Tibial nerve (tissue), 3 donors: ENCODE measurements at regions not wholly inside any gene's neighbourhood (a gene's known extent, or its start where the extent isn't known, plus 50 kb on each side); places are given as distances from the start of the nearest gene placed in this dataset.

Experiments used
- POLR2A ChIP-seq, 2 donors: fragments of 450-650 bp; IDR thresholded peaks; one replicate each; pipeline ENCODE4 v1.6.1; 2017; ENCODE audit warnings: antibody characterized with exemption in 2 of 2, mild to moderate bottlenecking in 2 of 2, moderate library complexity in 2 of 2
- TF ChIP-seq, protein P1 (sequence below), 5 experiments: fragments of 200-600 bp in 3 of 5; fragments of 450-650 bp in 2 of 5; sonication (generic) in 3 of 5; IDR thresholded peaks; one replicate each; pipeline ENCODE4 v1.5.1; 2016 to 2019; ENCODE audit warnings: antibody characterized with exemption in 5 of 5, mild to moderate bottlenecking in 3 of 5, moderate library complexity in 2 of 5

DNA sequence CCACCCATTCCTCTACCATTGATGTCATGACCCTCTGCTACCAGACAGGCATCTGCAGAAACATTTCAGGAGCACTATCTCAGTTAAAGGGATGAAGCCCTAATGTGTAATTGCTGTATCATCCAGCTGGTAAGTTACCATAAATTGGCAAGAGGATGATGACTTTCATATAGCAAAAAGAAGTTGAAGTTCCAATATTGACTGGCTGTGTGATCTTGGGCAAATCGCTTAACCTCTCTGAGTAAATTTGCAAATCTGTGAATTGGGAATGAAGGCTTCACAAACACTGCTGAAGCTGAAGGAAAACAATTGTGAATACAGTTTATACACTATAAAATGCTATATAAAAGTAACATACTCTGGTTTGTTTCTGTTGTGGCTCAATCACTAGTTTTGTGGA, 89.5 kb upstream of the PHACTR1 start:
- TF ChIP-seq, protein P1, sequence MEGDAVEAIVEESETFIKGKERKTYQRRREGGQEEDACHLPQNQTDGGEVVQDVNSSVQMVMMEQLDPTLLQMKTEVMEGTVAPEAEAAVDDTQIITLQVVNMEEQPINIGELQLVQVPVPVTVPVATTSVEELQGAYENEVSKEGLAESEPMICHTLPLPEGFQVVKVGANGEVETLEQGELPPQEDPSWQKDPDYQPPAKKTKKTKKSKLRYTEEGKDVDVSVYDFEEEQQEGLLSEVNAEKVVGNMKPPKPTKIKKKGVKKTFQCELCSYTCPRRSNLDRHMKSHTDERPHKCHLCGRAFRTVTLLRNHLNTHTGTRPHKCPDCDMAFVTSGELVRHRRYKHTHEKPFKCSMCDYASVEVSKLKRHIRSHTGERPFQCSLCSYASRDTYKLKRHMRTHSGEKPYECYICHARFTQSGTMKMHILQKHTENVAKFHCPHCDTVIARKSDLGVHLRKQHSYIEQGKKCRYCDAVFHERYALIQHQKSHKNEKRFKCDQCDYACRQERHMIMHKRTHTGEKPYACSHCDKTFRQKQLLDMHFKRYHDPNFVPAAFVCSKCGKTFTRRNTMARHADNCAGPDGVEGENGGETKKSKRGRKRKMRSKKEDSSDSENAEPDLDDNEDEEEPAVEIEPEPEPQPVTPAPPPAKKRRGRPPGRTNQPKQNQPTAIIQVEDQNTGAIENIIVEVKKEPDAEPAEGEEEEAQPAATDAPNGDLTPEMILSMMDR (IDR thresholded peaks at IDR 0.05) = no peak
- no peak for TF ChIP-seq POLR2A (IDR thresholded peaks at IDR 0.05)
